ENCODE measurements at regions not wholly inside any gene's neighbourhood (a gene's known extent, or its start where the extent isn't known, plus 50 kb on each side); places are given as distances from the start of the nearest gene placed in this dataset.

DNA sequence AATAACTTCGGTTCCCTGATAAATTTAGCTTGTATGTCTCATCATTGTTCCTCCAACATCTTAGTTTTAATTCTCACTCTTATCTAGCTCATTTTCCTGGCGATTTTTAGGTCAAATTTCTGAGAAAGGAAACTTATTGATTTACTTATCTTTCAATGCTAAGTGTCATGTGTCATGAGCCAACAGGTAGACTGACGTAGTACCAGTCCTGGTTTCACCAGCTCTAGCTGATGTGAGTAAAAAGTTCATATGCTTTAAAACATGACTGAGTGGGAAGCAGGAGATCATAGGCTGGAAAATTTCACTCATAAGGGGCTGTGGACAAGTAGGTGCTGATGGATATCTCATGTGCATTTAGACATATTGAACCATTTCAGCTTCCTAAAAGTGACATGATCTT, 441.7 kb upstream of the NR3C2 start:
- TF ChIP-seq POLR2A (IDR thresholded peaks at IDR 0.05) = no peak
- no peak for TF ChIP-seq CTCF (IDR thresholded peaks at IDR 0.05)
- TF ChIP-seq POLR2AphosphoS5 (IDR thresholded peaks at IDR 0.05) = no peak
- TF ChIP-seq EP300 (IDR thresholded peaks at IDR 0.05) = no peak
